GM12878 (cell line): ENCODE measurements at regions not wholly inside any gene's neighbourhood (a gene's known extent, or its start where the extent isn't known, plus 50 kb on each side); places are given as distances from the start of the nearest gene placed in this dataset.

ENCODE experiments used
- BCL11A ChIP-seq: IDR thresholded peaks from 2 replicates; pipeline ENCODE4 v1.6.1; 2011; ENCODE audit warnings: low read depth, low read length
- BCL3 ChIP-seq: IDR thresholded peaks from 2 replicates; pipeline ENCODE4 v1.6.1; 2011; ENCODE audit warnings: borderline replicate concordance, low read depth, mild to moderate bottlenecking, moderate library complexity, low read length; ENCODE audit not compliant: insufficient read depth, poor library complexity, severe bottlenecking
- CBFB ChIP-seq: IDR thresholded peaks from 2 replicates; pipeline ENCODE4 v1.6.1; 2016; ENCODE audit warnings: antibody characterized with exemption, low read depth
- CTCF ChIP-seq, 3 experiments: IDR thresholded peaks in 2 of 3; conservative IDR thresholded peaks in 1 of 3; 2 replicates each; pipeline ENCODE4 v1.5.1; 2011; ENCODE audit warnings: low read depth in 3 of 3, low read length in 3 of 3, mild to moderate bottlenecking in 3 of 3, control low read depth in 2 of 3, moderate library complexity in 2 of 3, inconsistent platforms in 1 of 3, mixed read lengths in 1 of 3; ENCODE audit not compliant: control insufficient read depth in 2 of 3, insufficient read depth in 1 of 3; ENCODE audit errors: extremely low read depth in 1 of 3
- EP300 ChIP-seq, 2 experiments: fragments of 150-350 bp in 1 of 2; IDR thresholded peaks; 2 replicates each; pipeline ENCODE4 v1.6.1; 2011 to 2012; ENCODE audit warnings: low read depth in 2 of 2, low read length in 2 of 2, borderline replicate concordance in 1 of 2, improper control_type of control experiment in 1 of 2, inconsistent platforms in 1 of 2; ENCODE audit not compliant: control insufficient read depth in 1 of 2
- EZH2 ChIP-seq: IDR thresholded peaks from 2 replicates; pipeline ENCODE4 v1.6.1; 2012; ENCODE audit warnings: low read depth, mild to moderate bottlenecking, control low read depth, inconsistent platforms, low read length, borderline replicate concordance; ENCODE audit not compliant: control insufficient read depth
- FOXK2 ChIP-seq: fragments of 450-650 bp; IDR thresholded peaks from 2 replicates; pipeline ENCODE4 v1.6.1; 2017; ENCODE audit warnings: mild to moderate bottlenecking, moderate library complexity
- MTA2 ChIP-seq: fragments of 450-650 bp; IDR thresholded peaks from 2 replicates; pipeline ENCODE4 v1.6.1; 2016; ENCODE audit warnings: low read depth, mild to moderate bottlenecking, moderate library complexity
- NBN ChIP-seq: fragments of 450-650 bp; IDR thresholded peaks from 2 replicates; pipeline ENCODE4 v1.6.1; 2016
- POLR2A ChIP-seq: IDR thresholded peaks from 2 replicates; pipeline ENCODE4 v1.6.1; 2011; ENCODE audit warnings: low read depth, mild to moderate bottlenecking, low read length
- POLR2AphosphoS5 ChIP-seq: IDR thresholded peaks from 2 replicates; pipeline ENCODE4 v1.6.1; 2011; ENCODE audit warnings: mild to moderate bottlenecking, low read length, inconsistent platforms
- SMC3 ChIP-seq: IDR thresholded peaks from 2 replicates; pipeline ENCODE4 v1.6.1; 2011; ENCODE audit warnings: low read length, improper control_type of control experiment, borderline replicate concordance
- STAT3 ChIP-seq: IDR thresholded peaks from 2 replicates; pipeline ENCODE4 v1.6.1; 2011; ENCODE audit warnings: low read depth, low read length, improper control_type of control experiment
- ZNF384 ChIP-seq: IDR thresholded peaks from 2 replicates; pipeline ENCODE4 v1.6.1; 2012; ENCODE audit warnings: low read depth, mild to moderate bottlenecking, low read length, improper control_type of control experiment, borderline replicate concordance

DNA sequence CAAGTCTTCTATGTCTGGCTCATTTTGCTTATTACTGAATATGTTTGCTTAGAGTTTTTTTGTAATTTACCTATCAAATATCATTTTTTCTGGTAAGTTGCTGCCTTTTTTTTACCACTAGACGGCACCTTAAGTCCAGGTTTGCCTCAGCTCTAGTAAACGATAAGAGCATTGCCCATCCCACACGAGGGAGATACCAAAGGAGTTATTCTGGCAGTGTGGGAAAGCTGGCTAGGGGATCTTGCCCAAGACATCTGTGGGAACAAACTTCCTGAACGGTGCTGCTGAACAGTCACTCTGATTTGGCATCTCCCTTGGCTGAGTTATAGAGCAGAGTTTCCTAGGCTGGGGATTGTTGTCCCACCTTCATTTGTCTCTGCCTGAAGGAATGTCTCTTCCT lies 306.4 kb downstream of the COL12A1 start:
- TF ChIP-seq ZNF384 (no peak), NBN (no peak), EZH2 (no peak), BCL3 (no peak), POLR2AphosphoS5 (no peak), FOXK2 (no peak), CBFB (no peak), CTCF (IDR thresholded peaks at IDR 0.05 in 2 of 3, conservative IDR thresholded peaks at IDR 0.05 in 1 of 3; ENCODE audit: control insufficient read depth in 2 of 3, extremely low read depth in 1 of 3, insufficient read depth in 1 of 3, low read depth in 3 of 3, low read length in 3 of 3) (no peak), MTA2 (no peak), EP300 (IDR thresholded peaks at IDR 0.05; ENCODE audit: borderline replicate concordance in 1 of 2, control insufficient read depth in 1 of 2, low read depth in 2 of 2, low read length in 2 of 2) (no peak), STAT3 (no peak), POLR2A (no peak), SMC3 (no peak), BCL11A (no peak)
